GM12878 (cell line): ENCODE measurements at regions not wholly inside any gene's neighbourhood (a gene's known extent, or its start where the extent isn't known, plus 50 kb on each side); places are given as distances from the start of the nearest gene placed in this dataset.

Experiments
- CBX5 ChIP-seq: sonication (generic); IDR thresholded peaks from 2 replicates; pipeline ENCODE4 v1.6.1; 2016; ENCODE audit warnings: low read depth, moderate library complexity, mild to moderate bottlenecking, inconsistent platforms
- EP300 ChIP-seq, 2 experiments: fragments of 150-350 bp in 1 of 2; IDR thresholded peaks; 2 replicates each; pipeline ENCODE4 v1.6.1; 2011 to 2012; ENCODE audit warnings: low read depth in 2 of 2, low read length in 2 of 2, borderline replicate concordance in 1 of 2, improper control_type of control experiment in 1 of 2, inconsistent platforms in 1 of 2; ENCODE audit not compliant: control insufficient read depth in 1 of 2
- FOS ChIP-seq: IDR thresholded peaks from 3 replicates; pipeline ENCODE4 v1.6.1; 2011; ENCODE audit warnings: borderline replicate concordance; ENCODE audit not compliant: insufficient read length; ENCODE audit errors: extremely low read depth
- KAT2A ChIP-seq: conservative IDR thresholded peaks from 2 replicates; pipeline ENCODE4 v1.6.1; 2011; ENCODE audit warnings: low read depth, low read length; ENCODE audit not compliant: control insufficient read depth
- NBN ChIP-seq: fragments of 450-650 bp; IDR thresholded peaks from 2 replicates; pipeline ENCODE4 v1.6.1; 2016
- RBBP5 ChIP-seq: fragments of 200-600 bp; sonication (generic); conservative IDR thresholded peaks from 2 replicates; pipeline ENCODE4 v1.6.1; 2016
- TF ChIP-seq, protein P1 (sequence below): IDR thresholded peaks from 2 replicates; pipeline ENCODE4 v1.6.1; 2012; ENCODE audit warnings: improper control_type of control experiment, low read depth, low read length; ENCODE audit not compliant: insufficient replicate concordance
- TF ChIP-seq, protein P2 (sequence below): fragments of 450-650 bp; IDR thresholded peaks from 2 replicates; pipeline ENCODE4 v1.6.1; 2018; ENCODE audit warnings: borderline replicate concordance, mild to moderate bottlenecking; ENCODE audit not compliant: partially characterized antibody

DNA sequence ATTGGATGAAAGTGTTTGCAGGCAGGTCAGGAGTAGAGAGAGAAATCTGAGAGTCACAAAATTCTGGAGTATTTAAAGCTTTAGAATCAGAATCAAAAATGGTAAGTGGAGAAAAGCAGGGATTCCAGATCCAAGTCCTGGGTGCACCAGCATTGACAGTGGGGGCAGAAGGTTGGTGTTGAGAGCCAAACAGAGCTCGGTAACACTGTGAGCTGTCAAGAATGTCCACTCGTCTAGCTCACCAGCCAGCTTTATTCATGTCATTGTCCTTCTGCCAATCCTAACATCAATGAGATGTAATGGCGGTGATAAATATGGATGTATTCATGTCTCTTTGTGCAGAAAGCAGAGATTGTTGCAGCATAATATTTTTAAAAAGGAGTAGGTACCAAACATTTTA, 128.8 kb downstream of the KLF6 start (continued):
- TF ChIP-seq, protein P1, sequence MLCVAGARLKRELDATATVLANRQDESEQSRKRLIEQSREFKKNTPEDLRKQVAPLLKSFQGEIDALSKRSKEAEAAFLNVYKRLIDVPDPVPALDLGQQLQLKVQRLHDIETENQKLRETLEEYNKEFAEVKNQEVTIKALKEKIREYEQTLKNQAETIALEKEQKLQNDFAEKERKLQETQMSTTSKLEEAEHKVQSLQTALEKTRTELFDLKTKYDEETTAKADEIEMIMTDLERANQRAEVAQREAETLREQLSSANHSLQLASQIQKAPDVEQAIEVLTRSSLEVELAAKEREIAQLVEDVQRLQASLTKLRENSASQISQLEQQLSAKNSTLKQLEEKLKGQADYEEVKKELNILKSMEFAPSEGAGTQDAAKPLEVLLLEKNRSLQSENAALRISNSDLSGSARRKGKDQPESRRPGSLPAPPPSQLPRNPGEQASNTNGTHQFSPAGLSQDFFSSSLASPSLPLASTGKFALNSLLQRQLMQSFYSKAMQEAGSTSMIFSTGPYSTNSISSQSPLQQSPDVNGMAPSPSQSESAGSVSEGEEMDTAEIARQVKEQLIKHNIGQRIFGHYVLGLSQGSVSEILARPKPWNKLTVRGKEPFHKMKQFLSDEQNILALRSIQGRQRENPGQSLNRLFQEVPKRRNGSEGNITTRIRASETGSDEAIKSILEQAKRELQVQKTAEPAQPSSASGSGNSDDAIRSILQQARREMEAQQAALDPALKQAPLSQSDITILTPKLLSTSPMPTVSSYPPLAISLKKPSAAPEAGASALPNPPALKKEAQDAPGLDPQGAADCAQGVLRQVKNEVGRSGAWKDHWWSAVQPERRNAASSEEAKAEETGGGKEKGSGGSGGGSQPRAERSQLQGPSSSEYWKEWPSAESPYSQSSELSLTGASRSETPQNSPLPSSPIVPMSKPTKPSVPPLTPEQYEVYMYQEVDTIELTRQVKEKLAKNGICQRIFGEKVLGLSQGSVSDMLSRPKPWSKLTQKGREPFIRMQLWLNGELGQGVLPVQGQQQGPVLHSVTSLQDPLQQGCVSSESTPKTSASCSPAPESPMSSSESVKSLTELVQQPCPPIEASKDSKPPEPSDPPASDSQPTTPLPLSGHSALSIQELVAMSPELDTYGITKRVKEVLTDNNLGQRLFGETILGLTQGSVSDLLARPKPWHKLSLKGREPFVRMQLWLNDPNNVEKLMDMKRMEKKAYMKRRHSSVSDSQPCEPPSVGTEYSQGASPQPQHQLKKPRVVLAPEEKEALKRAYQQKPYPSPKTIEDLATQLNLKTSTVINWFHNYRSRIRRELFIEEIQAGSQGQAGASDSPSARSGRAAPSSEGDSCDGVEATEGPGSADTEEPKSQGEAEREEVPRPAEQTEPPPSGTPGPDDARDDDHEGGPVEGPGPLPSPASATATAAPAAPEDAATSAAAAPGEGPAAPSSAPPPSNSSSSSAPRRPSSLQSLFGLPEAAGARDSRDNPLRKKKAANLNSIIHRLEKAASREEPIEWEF, result no peak
- TF ChIP-seq CBX5 (no peak), FOS (no peak), KAT2A (no peak), EP300 (IDR thresholded peaks at IDR 0.05; ENCODE audit: borderline replicate concordance in 1 of 2, control insufficient read depth in 1 of 2, low read depth in 2 of 2, low read length in 2 of 2) (no peak), NBN (no peak), RBBP5 (no peak)
- TF ChIP-seq, protein P2, sequence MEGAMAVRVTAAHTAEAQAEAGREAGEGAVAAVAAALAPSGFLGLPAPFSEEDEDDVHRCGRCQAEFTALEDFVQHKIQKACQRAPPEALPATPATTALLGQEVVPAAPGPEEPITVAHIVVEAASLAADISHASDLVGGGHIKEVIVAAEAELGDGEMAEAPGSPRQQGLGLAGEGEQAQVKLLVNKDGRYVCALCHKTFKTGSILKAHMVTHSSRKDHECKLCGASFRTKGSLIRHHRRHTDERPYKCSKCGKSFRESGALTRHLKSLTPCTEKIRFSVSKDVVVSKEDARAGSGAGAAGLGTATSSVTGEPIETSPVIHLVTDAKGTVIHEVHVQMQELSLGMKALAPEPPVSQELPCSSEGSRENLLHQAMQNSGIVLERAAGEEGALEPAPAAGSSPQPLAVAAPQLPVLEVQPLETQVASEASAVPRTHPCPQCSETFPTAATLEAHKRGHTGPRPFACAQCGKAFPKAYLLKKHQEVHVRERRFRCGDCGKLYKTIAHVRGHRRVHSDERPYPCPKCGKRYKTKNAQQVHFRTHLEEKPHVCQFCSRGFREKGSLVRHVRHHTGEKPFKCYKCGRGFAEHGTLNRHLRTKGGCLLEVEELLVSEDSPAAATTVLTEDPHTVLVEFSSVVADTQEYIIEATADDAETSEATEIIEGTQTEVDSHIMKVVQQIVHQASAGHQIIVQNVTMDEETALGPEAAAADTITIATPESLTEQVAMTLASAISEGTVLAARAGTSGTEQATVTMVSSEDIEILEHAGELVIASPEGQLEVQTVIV, result no peak
